ENCODE measurements at regions not wholly inside any gene's neighbourhood (a gene's known extent, or its start where the extent isn't known, plus 50 kb on each side); places are given as distances from the start of the nearest gene placed in this dataset.

DNA sequence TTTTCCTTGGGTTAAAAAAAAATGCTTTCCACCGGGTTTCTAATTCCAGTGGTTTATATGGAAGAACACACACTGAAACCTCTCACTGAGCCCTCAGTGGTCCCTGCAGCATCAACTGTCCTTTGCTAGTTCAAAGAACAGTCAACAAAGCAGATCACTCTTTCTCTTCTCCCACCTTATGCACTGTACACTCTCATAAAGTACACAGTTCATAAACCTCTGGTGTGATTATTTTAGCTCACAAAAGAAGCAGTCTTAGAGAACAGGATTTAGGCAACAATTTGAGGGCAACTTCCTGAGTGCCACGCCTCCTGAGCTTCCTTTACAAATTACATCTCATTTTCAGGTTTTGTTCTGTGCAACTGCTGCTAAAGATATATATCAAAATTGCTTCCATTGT, 728.4 kb upstream of the GOLIM4 start:
- H3K9me3 Mint-ChIP-seq, result no peaks in the 10 kb centered on the region
- H3K36me3 Mint-ChIP-seq (ENCODE audit: low read depth), result no peaks in the 10 kb centered on the region
- no peaks in the 10 kb centered on the region for H3K27me3 Mint-ChIP-seq (ENCODE audit: low read depth)
- H3K4me1 Mint-ChIP-seq (ENCODE audit: low read depth), result no peaks in the 10 kb centered on the region
- H3K27ac Mint-ChIP-seq, result no peak overlapping the region
- no peak overlapping the region for H3K4me3 Mint-ChIP-seq

DNA sequence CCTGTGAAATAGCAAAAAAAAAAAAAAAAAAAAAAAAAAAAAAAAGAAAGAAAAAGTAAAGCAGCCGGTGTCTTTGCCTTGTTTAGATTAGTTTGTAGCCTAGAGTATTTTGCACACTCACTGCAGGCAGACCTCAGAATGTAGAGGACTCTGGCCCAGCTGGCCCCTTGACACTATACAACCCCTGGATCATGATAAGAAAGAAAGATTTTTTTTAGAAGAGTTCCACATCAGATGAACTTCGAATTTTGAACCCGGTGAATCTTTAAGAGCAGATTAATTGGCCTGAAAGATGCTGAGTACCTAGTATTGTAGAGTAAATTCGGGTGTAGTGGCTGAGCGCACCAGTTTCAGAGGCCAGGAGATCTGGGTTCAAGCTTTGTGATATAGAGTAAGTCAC, 727.7 kb upstream of the GOLIM4 start:
- Mint-ChIP-seq H3K4me1 (ENCODE audit: low read depth) (no peaks in the 10 kb centered on the region), H3K27me3 (ENCODE audit: low read depth) (no peaks in the 10 kb centered on the region), H3K36me3 (ENCODE audit: low read depth) (no peaks in the 10 kb centered on the region), H3K27ac (no peak overlapping the region), H3K9me3 (no peaks in the 10 kb centered on the region), H3K4me3 (no peak overlapping the region)

DNA sequence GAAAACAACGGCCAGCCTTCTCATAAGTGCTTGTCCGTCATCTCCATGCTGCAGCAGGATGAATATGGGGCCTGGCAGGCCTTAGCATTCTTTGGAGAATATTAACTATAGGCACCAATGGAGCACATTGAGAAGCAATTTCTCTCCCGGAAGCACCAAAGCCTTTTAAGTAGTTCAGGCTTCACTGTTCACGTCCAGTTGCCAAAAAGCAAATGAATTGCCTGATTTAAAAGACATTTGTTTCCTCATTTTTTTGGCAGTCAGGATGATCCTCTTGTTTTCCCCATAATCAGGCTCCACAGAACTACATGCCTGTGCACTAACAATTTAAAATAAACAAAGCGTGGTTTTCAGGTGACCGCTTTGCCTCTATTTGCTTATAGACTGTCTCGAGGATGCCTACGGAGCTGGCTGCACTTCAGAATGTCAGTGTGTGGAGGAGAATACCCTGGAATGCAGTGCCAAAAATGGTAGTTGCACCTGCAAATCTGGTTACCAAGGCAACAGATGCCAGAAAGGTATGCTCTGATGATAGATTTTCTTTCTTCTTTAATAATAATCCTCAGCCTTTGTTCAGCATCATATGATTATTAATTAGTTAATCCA, 725.2 kb upstream of the GOLIM4 start:
- Mint-ChIP-seq H3K27me3 (ENCODE audit: low read depth) (no peaks in the 10 kb centered on the region), H3K4me3 (no peak overlapping the region), H3K36me3 (ENCODE audit: low read depth) (no peaks in the 10 kb centered on the region), H3K4me1 (ENCODE audit: low read depth) (no peaks in the 10 kb centered on the region), H3K9me3 (no peaks in the 10 kb centered on the region), H3K27ac (no peak overlapping the region)

- no peaks in the 10 kb centered on the region for H3K4me1 Mint-ChIP-seq (ENCODE audit: low read depth)
Observed at GRCh38 chr3:168817177-168817576, 721.5 kb upstream of the GOLIM4 start.

GRCh38 chr3:168815946-168816345, 720.2 kb upstream of the GOLIM4 start:
- no peaks in the 10 kb centered on the region for H3K4me1 Mint-ChIP-seq (ENCODE audit: low read depth)
- no peaks in the 10 kb centered on the region for H3K27me3 Mint-ChIP-seq (ENCODE audit: low read depth)
- H3K4me3 Mint-ChIP-seq, result no peak overlapping the region
- no peaks in the 10 kb centered on the region for H3K36me3 Mint-ChIP-seq (ENCODE audit: low read depth)
- H3K9me3 Mint-ChIP-seq, result no peaks in the 10 kb centered on the region
- no peak overlapping the region for H3K27ac Mint-ChIP-seq

More at GRCh38 chr3:168817177-168817576, 721.5 kb upstream of the GOLIM4 start:
- no peaks in the 10 kb centered on the region for H3K36me3 Mint-ChIP-seq (ENCODE audit: low read depth)
- no peak overlapping the region for H3K27ac Mint-ChIP-seq
- H3K27me3 Mint-ChIP-seq (ENCODE audit: low read depth), result no peaks in the 10 kb centered on the region
- H3K9me3 Mint-ChIP-seq, result no peaks in the 10 kb centered on the region
- H3K4me3 Mint-ChIP-seq, result no peak overlapping the region

DNA sequence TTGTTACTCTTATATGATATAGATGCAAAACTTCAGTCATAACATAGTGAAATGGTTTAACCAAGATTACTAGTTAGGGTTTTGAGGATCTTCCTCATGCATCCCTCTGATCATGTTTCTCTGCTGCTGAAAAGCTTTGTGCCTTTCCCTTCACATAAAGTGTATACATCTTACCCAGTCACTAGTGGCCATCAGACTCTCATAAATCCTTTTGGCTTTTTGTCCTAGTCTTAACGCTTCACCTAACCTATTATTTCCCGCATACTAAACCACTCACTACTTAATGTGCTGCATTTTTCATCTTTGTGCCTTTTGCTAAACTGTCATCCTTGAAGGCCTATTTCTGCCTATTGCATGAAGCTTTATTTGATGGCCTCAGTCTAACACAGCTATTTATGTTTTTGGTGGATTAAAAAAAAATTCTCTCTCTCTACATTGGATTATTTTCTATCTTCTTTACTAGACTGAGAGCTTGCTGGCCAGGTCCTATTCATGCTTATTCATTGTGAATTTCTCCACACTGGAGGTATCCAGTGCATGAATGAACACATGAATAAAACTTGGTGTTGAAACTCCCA, 717.6 kb upstream of the GOLIM4 start:
- Mint-ChIP-seq H3K36me3 (ENCODE audit: low read depth) (no peaks in the 10 kb centered on the region), H3K27me3 (ENCODE audit: low read depth) (no peaks in the 10 kb centered on the region), H3K4me1 (ENCODE audit: low read depth) (no peaks in the 10 kb centered on the region), H3K4me3 (no peak overlapping the region), H3K27ac (no peak overlapping the region), H3K9me3 (no peaks in the 10 kb centered on the region)

DNA sequence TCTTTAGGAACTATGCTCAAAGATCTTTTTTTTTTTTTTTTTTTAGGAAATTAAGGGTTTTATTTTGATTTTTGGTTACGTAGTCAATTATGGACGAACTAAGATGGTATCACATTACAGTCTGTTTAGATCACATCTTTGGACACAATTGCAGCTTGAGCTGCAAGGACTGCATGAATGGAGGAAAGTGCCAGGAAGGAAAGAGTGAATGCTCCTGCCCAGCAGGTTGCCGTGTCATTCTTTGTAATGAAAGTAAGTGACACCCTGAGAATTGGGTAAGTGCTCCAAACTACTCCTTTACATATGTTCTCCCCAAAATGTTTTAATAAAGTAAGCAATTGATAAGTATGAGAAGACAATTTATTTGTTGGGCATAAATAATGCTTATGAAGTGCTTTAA, 716.5 kb upstream of the GOLIM4 start:
- H3K4me3 Mint-ChIP-seq, result no peak overlapping the region
- no peak overlapping the region for H3K27ac Mint-ChIP-seq
- H3K27me3 Mint-ChIP-seq (ENCODE audit: low read depth), result no peaks in the 10 kb centered on the region
- H3K4me1 Mint-ChIP-seq (ENCODE audit: low read depth), result no peaks in the 10 kb centered on the region
- no peaks in the 10 kb centered on the region for H3K36me3 Mint-ChIP-seq (ENCODE audit: low read depth)
- no peaks in the 10 kb centered on the region for H3K9me3 Mint-ChIP-seq

DNA sequence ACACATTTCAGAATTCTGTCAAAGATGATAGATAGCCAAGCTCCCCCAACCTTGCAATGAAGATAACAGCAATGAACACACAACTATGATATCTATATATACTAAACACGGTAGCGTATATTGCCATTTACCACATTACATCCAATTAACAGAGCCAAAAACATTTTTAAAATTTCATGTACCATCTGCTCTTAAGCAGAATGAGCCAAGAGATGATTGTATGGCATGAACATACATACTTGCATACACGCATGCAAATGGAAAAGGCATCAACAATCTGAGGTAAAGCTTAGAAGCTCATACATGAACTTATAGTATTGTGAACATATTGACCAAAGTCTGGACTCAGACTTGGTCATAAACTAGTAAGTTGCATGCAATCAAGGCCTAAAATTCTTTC, 712.9 kb upstream of the GOLIM4 start:
- no peaks in the 10 kb centered on the region for H3K4me1 Mint-ChIP-seq (ENCODE audit: low read depth)
- H3K9me3 Mint-ChIP-seq, result no peaks in the 10 kb centered on the region
- H3K4me3 Mint-ChIP-seq, result no peak overlapping the region
- H3K36me3 Mint-ChIP-seq (ENCODE audit: low read depth), result no peaks in the 10 kb centered on the region
- H3K27me3 Mint-ChIP-seq (ENCODE audit: low read depth), result no peaks in the 10 kb centered on the region
- H3K27ac Mint-ChIP-seq, result no peak overlapping the region

DNA sequence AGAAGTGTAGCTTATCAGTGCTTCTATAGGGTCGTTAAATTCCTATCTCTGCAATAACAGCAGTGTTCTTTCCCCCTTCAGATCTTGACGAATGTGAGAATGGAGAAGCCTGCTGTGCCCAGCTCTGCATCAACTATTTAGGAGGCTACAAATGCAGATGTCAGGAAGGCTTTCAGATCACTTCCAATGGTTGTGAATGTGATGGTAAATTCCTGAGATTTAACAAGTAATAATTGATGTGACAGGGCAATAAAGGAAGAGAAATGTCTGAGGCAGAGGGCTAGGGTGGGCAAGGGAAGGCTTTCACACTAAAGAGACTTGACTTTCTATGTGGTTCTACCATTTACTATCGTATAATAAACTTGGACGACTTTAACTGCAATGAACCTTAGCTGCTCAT, 711.7 kb upstream of the GOLIM4 start:
- Mint-ChIP-seq H3K4me1 (ENCODE audit: low read depth) (no peaks in the 10 kb centered on the region), H3K27me3 (ENCODE audit: low read depth) (no peaks in the 10 kb centered on the region), H3K9me3 (no peaks in the 10 kb centered on the region), H3K27ac (no peak overlapping the region), H3K36me3 (ENCODE audit: low read depth) (no peaks in the 10 kb centered on the region), H3K4me3 (no peak overlapping the region)

GRCh38 chr3:168806871-168807270, 711.1 kb upstream of the GOLIM4 start:
- H3K4me3 Mint-ChIP-seq, result no peak overlapping the region
- no peaks in the 10 kb centered on the region for H3K27me3 Mint-ChIP-seq (ENCODE audit: low read depth)
- no peak overlapping the region for H3K27ac Mint-ChIP-seq
- H3K9me3 Mint-ChIP-seq, result no peaks in the 10 kb centered on the region
- H3K36me3 Mint-ChIP-seq (ENCODE audit: low read depth), result no peaks in the 10 kb centered on the region
- no peaks in the 10 kb centered on the region for H3K4me1 Mint-ChIP-seq (ENCODE audit: low read depth)

- Mint-ChIP-seq H3K27me3 (ENCODE audit: low read depth) (no peaks in the 10 kb centered on the region), H3K27ac (no peak overlapping the region), H3K36me3 (ENCODE audit: low read depth) (no peaks in the 10 kb centered on the region), H3K4me3 (no peak overlapping the region), H3K4me1 (ENCODE audit: low read depth) (no peaks in the 10 kb centered on the region), H3K9me3 (no peaks in the 10 kb centered on the region)
Observed at GRCh38 chr3:168803536-168803935, 707.8 kb upstream of the GOLIM4 start.

GRCh38 chr3:168802766-168803165, 707.0 kb upstream of the GOLIM4 start:
- Mint-ChIP-seq H3K27me3 (ENCODE audit: low read depth) (no peaks in the 10 kb centered on the region), H3K4me1 (ENCODE audit: low read depth) (no peaks in the 10 kb centered on the region), H3K4me3 (no peak overlapping the region), H3K36me3 (ENCODE audit: low read depth) (no peaks in the 10 kb centered on the region), H3K27ac (no peak overlapping the region), H3K9me3 (no peaks in the 10 kb centered on the region)

DNA sequence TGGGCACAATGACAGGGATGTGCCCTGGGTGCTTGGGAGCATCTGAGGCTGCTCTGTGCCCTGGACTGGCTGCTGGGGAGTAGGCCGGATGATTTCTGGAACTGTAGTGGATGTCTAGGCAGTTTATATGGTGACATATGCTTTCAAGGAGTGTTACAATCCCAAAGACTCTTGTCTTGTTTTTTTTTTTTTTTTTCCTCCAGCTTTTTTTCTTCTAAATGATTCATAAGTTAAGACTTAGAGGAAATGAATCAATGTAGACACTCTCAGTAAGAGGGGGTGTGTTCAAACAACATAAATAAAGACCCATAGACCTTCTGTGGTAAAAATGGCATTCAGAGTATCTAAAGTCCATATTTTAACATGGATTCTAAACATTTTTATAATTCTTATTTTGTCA, 706.1 kb upstream of the GOLIM4 start:
- Mint-ChIP-seq H3K27ac (no peak overlapping the region), H3K27me3 (ENCODE audit: low read depth) (no peaks in the 10 kb centered on the region)

GRCh38 chr3:168796339-168796738, 700.6 kb upstream of the GOLIM4 start:
- Mint-ChIP-seq H3K9me3 (no peaks in the 10 kb centered on the region), H3K4me3 (no peak overlapping the region), H3K27ac (no peak overlapping the region), H3K4me1 (ENCODE audit: low read depth) (no peaks in the 10 kb centered on the region), H3K36me3 (ENCODE audit: low read depth) (no peaks in the 10 kb centered on the region), H3K27me3 (ENCODE audit: low read depth) (no peaks in the 10 kb centered on the region)

More for the DNA sequence above, 706.1 kb upstream of the GOLIM4 start:
- no peaks in the 10 kb centered on the region for H3K36me3 Mint-ChIP-seq (ENCODE audit: low read depth)
- no peak overlapping the region for H3K4me3 Mint-ChIP-seq
- no peaks in the 10 kb centered on the region for H3K4me1 Mint-ChIP-seq (ENCODE audit: low read depth)
- H3K9me3 Mint-ChIP-seq, result no peaks in the 10 kb centered on the region

DNA sequence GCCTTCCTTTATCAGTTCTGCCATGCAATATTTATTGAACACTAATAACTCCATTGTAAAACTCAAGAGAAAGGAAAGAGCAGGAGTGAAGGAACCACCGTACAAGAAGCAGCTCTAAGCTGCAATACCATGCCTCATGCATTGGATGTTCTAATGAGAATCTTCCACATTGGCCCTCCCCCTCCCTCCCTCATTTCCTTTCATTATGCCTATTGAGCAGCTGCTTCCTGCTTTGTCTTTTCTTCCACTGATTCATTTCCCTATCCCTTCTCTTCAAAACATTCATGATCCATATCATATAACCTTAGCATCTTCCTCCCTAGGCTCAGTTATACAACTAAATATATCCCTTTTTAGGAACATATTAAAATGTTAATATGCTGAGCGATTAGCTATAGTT, 698.7 kb upstream of the GOLIM4 start:
- Mint-ChIP-seq H3K36me3 (ENCODE audit: low read depth) (no peaks in the 10 kb centered on the region), H3K27ac (no peak overlapping the region), H3K9me3 (no peaks in the 10 kb centered on the region), H3K4me3 (no peak overlapping the region), H3K4me1 (ENCODE audit: low read depth) (no peaks in the 10 kb centered on the region), H3K27me3 (ENCODE audit: low read depth) (no peaks in the 10 kb centered on the region)

- Mint-ChIP-seq H3K4me3 (no peak overlapping the region), H3K4me1 (ENCODE audit: low read depth) (no peaks in the 10 kb centered on the region), H3K27me3 (ENCODE audit: low read depth) (no peaks in the 10 kb centered on the region), H3K27ac (no peak overlapping the region), H3K9me3 (peaks cover 5% of the 10 kb centered on the region), H3K36me3 (ENCODE audit: low read depth) (no peaks in the 10 kb centered on the region)
Observed at GRCh38 chr3:168782193-168782592, 686.5 kb upstream of the GOLIM4 start.

All from T-helper 1 cell treated with Interleukin-12 subunit alpha and Interleukin-12 subunit beta and Interleukin-4 antibody, amounts not matched to agents 30 μg/mL and 1 μg/mL, for 36 hours (primary cell).